Uterus (tissue), 3 donors: ENCODE measurements at regions not wholly inside any gene's neighbourhood (a gene's known extent, or its start where the extent isn't known, plus 50 kb on each side); places are given as distances from the start of the nearest gene placed in this dataset.

Source experiments
- DNase-seq, 2 donors: peaks; one replicate each; pipeline ENCODE4 v3.0.0-alpha.2; 2019 to 2020
- H3K27ac ChIP-seq, 2 donors: fragments of 200-600 bp; sonication (generic); 1 replicate in 1 of 2; 2 replicates in 1 of 2; pipeline ENCODE4 v1.5.1; 2016 to 2018
- H3K27me3 ChIP-seq, 2 donors: fragments of 200-600 bp; sonication (generic); one replicate each; pipeline ENCODE4 v1.5.1; 2018 to 2019; ENCODE audit warnings: control low read depth in 1 of 2
- H3K36me3 ChIP-seq, 2 donors: fragments of 200-600 bp; sonication (generic); one replicate each; pipeline ENCODE4 v1.5.1; 2019; ENCODE audit warnings: control low read depth in 1 of 2
- H3K4me1 ChIP-seq, 2 donors: fragments of 200-600 bp; sonication (generic); one replicate each; pipeline ENCODE4 v1.5.1; 2018 to 2019; ENCODE audit warnings: control low read depth in 1 of 2
- H3K4me3 ChIP-seq, 2 donors: fragments of 200-600 bp; sonication (generic); 1 replicate in 1 of 2; 2 replicates in 1 of 2; pipeline ENCODE4 v1.5.1; 2018 to 2019; ENCODE audit warnings: mild to moderate bottlenecking in 1 of 2
- H3K9me3 ChIP-seq, 2 donors: fragments of 200-600 bp; sonication (generic); one replicate each; pipeline ENCODE4 v1.5.1; 2019; ENCODE audit warnings: control low read depth in 1 of 2
- CTCF ChIP-seq, 4 experiments: fragments of 200-600 bp in 2 of 4; fragments of 450-650 bp in 2 of 4; sonication (generic) in 2 of 4; IDR thresholded peaks; one replicate each; pipeline ENCODE4 v1.5.1; 2016 to 2019; ENCODE audit warnings: antibody characterized with exemption in 4 of 4, mild to moderate bottlenecking in 2 of 4, moderate library complexity in 1 of 4
- POLR2A ChIP-seq, 2 donors: fragments of 450-650 bp; IDR thresholded peaks; one replicate each; pipeline ENCODE4 v1.6.1; 2016; ENCODE audit warnings: antibody characterized with exemption in 2 of 2, mild to moderate bottlenecking in 1 of 2, moderate library complexity in 1 of 2
- intact Hi-C: fragments of 100-400 bp; cut with DNase I; formaldehyde crosslinking; loops from one replicate; pipeline ENCODE4 v1.15.1; 2023; ENCODE audit warnings: low total_unique reads
- donor health status: DM: yes; HTN: yes; CAD: no.

GRCh38 chr9:88025411-88026117 is 51.2 kb upstream of the CDK20 start:
- no peaks in the 10 kb centered on the region for H3K27me3 ChIP-seq
- H3K36me3 ChIP-seq, result no peaks in the 10 kb centered on the region
- no peak overlapping the region for H3K4me3 ChIP-seq
- H3K9me3 ChIP-seq, result no peaks in the 10 kb centered on the region
- TF ChIP-seq CTCF (IDR thresholded peaks at IDR 0.05), result no peak
- no peak for TF ChIP-seq POLR2A (IDR thresholded peaks at IDR 0.05)
- no peak overlapping the region for H3K27ac ChIP-seq
- no peak for DNase-seq
- intact Hi-C loops, result no loop called here
- H3K4me1 ChIP-seq, result no peaks in the 10 kb centered on the region

- no peaks in the 10 kb centered on the region for H3K27me3 ChIP-seq
- no peak for DNase-seq
- H3K4me3 ChIP-seq, result no peak overlapping the region
- H3K36me3 ChIP-seq, result no peaks in the 10 kb centered on the region
- no peaks in the 10 kb centered on the region for H3K4me1 ChIP-seq
- intact Hi-C loops, result no loop called here
- no peak overlapping the region for H3K27ac ChIP-seq
- TF ChIP-seq CTCF (IDR thresholded peaks at IDR 0.05) (no peak), POLR2A (IDR thresholded peaks at IDR 0.05) (no peak)
- no peaks in the 10 kb centered on the region for H3K9me3 ChIP-seq
Measured at GRCh38 chr9:88024896-88025295, 50.6 kb upstream of the CDK20 start.
